ENCODE measurements at regions not wholly inside any gene's neighbourhood (a gene's known extent, or its start where the extent isn't known, plus 50 kb on each side); places are given as distances from the start of the nearest gene placed in this dataset.

GRCh38 chr2:199202964-199203363 is 254.8 kb downstream of the SATB2 start:
- H3K4me3 ChIP-seq (ENCODE audit: low read length) = no peak overlapping the region
- Mint-ChIP-seq H3K27me3 (peaks cover 3% of the 10 kb centered on the region), H3K27ac (no peak overlapping the region), H3K9me3 (no peaks in the 10 kb centered on the region), H3K4me1 (ENCODE audit: low read depth) (no peaks in the 10 kb centered on the region), H3K36me3 (ENCODE audit: low read depth) (no peaks in the 10 kb centered on the region), H3K4me3 (no peak overlapping the region)
- ATAC-seq (ENCODE audit: poor library complexity) (no peak), DNase-seq (no peak)
- no peak for TF ChIP-seq CTCF (IDR thresholded peaks at IDR 0.05)
- intact Hi-C loops (cut with DNase I, micrococcal nuclease) = no loop called here
- no peaks in the 10 kb centered on the region for H3K4me1 ChIP-seq (ENCODE audit: insufficient read depth, low read length)
- peaks cover 0 to 4% of the 10 kb centered on the region in 2 experiments for H3K9me3 ChIP-seq (ENCODE audit: control insufficient read depth in 1 of 2, insufficient read depth in 1 of 2, low read length in 2 of 2)
- no peaks in the 10 kb centered on the region for H3K27me3 ChIP-seq (ENCODE audit: control insufficient read depth in 1 of 2, insufficient read depth in 2 of 2, low read length in 2 of 2)
- ChIA-PET POLR2A (no interaction called here), CTCF (no interaction called here)
- H3K27ac ChIP-seq (ENCODE audit: low read depth in 1 of 2, low read length in 2 of 2) = no peak overlapping the region
- H3K36me3 ChIP-seq (ENCODE audit: insufficient read depth, low read length) = no peaks in the 10 kb centered on the region

- CTCF ChIA-PET = no interaction called here
- DNase-seq (no peak), ATAC-seq (ENCODE audit: poor library complexity) (no peak)
- Mint-ChIP-seq H3K36me3 (ENCODE audit: low read depth) (no peaks in the 10 kb centered on the region), H3K9me3 (no peaks in the 10 kb centered on the region), H3K27me3 (peaks cover 3% of the 10 kb centered on the region), H3K27ac (no peak overlapping the region), H3K4me3 (no peak overlapping the region), H3K4me1 (ENCODE audit: low read depth) (no peaks in the 10 kb centered on the region)
- no peak for TF ChIP-seq CTCF (IDR thresholded peaks at IDR 0.05)
- Histone ChIP-seq H3K27me3 (ENCODE audit: control insufficient read depth in 1 of 2, insufficient read depth in 2 of 2, low read length in 2 of 2) (no peaks in the 10 kb centered on the region), H3K9me3 (ENCODE audit: control insufficient read depth in 1 of 2, insufficient read depth in 1 of 2, low read length in 2 of 2) (peaks cover 0 to 2% of the 10 kb centered on the region in 2 experiments), H3K4me3 (ENCODE audit: low read length) (no peak overlapping the region), H3K36me3 (ENCODE audit: insufficient read depth, low read length) (no peaks in the 10 kb centered on the region), H3K4me1 (ENCODE audit: insufficient read depth, low read length) (no peaks in the 10 kb centered on the region), H3K27ac (ENCODE audit: low read depth in 1 of 2, low read length in 2 of 2) (no peak overlapping the region)
- POLR2A ChIA-PET = no interaction called here
- intact Hi-C loops (cut with DNase I, micrococcal nuclease) = no loop called here
Measured at GRCh38 chr2:199201539-199201938, 256.2 kb downstream of the SATB2 start.

- TF ChIP-seq CTCF (IDR thresholded peaks at IDR 0.05) = no peak
- Histone ChIP-seq H3K27ac (ENCODE audit: low read depth in 1 of 2, low read length in 2 of 2) (no peak overlapping the region), H3K4me1 (ENCODE audit: insufficient read depth, low read length) (no peaks in the 10 kb centered on the region), H3K27me3 (ENCODE audit: control insufficient read depth in 1 of 2, insufficient read depth in 2 of 2, low read length in 2 of 2) (no peaks in the 10 kb centered on the region), H3K36me3 (ENCODE audit: insufficient read depth, low read length) (no peaks in the 10 kb centered on the region), H3K4me3 (ENCODE audit: low read length) (no peak overlapping the region), H3K9me3 (ENCODE audit: control insufficient read depth in 1 of 2, insufficient read depth in 1 of 2, low read length in 2 of 2) (no peaks in the 10 kb centered on the region)
- Mint-ChIP-seq H3K27ac (no peak overlapping the region), H3K4me1 (ENCODE audit: low read depth) (no peaks in the 10 kb centered on the region), H3K9me3 (no peaks in the 10 kb centered on the region), H3K4me3 (no peak overlapping the region), H3K36me3 (ENCODE audit: low read depth) (no peaks in the 10 kb centered on the region), H3K27me3 (peaks cover 3% of the 10 kb centered on the region)
- intact Hi-C loops (cut with DNase I, micrococcal nuclease) = no loop called here
- CTCF ChIA-PET = no interaction called here
- ATAC-seq (ENCODE audit: poor library complexity) (no peak), DNase-seq (no peak)
- POLR2A ChIA-PET = no interaction called here
Measured at GRCh38 chr2:199199797-199200196, 257.9 kb downstream of the SATB2 start.
